Psoas muscle (tissue), 7 donors: ENCODE measurements at regions not wholly inside any gene's neighbourhood (a gene's known extent, or its start where the extent isn't known, plus 50 kb on each side); places are given as distances from the start of the nearest gene placed in this dataset.

Experiments used
- ATAC-seq, 4 donors: fragments of 200-7000 bp; cut with Tn5 transposase; one replicate each; pipeline ENCODE4 v1.9.1; 2020; ENCODE audit warnings: moderate library complexity in 3 of 4, mild to moderate bottlenecking in 2 of 4
- DNase-seq, 2 donors: peaks; one replicate each; pipeline ENCODE4 v3.0.0-alpha.2; 2020
- H3K27ac ChIP-seq: fragments of 200-600 bp; one replicate; pipeline ENCODE4 v1.8.0; 2022
- H3K27me3 ChIP-seq, 3 donors: fragments of 200-600 bp in 1 of 3; one replicate each; pipeline versions ENCODE4 v1.6.1 to v1.8.0; 2013 to 2022; ENCODE audit warnings: low read length in 2 of 3, mild to moderate bottlenecking in 2 of 3, moderate library complexity in 1 of 3; ENCODE audit not compliant: insufficient read depth in 3 of 3
- H3K36me3 ChIP-seq, 2 donors: fragments of 200-600 bp in 1 of 2; one replicate each; pipeline versions ENCODE4 v1.6.1 to v1.8.0; 2013 to 2022; ENCODE audit warnings: low read depth in 1 of 2, mild to moderate bottlenecking in 1 of 2, moderate library complexity in 1 of 2; ENCODE audit not compliant: insufficient read depth in 1 of 2
- H3K4me1 ChIP-seq: fragments of 200-600 bp; one replicate; pipeline ENCODE4 v1.8.0; 2022
- H3K4me3 ChIP-seq: fragments of 200-600 bp; one replicate; pipeline ENCODE4 v1.8.0; 2022; ENCODE audit warnings: mild to moderate bottlenecking
- H3K9me3 ChIP-seq: fragments of 200-600 bp; one replicate; pipeline ENCODE4 v1.8.0; 2022
- WGBS, 3 donors: extraction: QIAGEN DNeasy Blood & Tissue Kit; methylation state at CpG; one replicate each; pipeline versions ENCODE4 v1.1.6 to v1.1.7; 2013; 5-methylcytosine and 5-hydroxymethylcytosine counted together
- intact Hi-C, 2 donors: fragments of 100-400 bp; cut with DNase I; formaldehyde crosslinking; loops; one replicate each; pipeline versions ENCODE4 v1.11.0 to v1.14.2; 2022
- TF ChIP-seq, protein P1 (sequence below): fragments of 200-600 bp; IDR thresholded peaks from one replicate; pipeline ENCODE4 v1.8.0; 2022; ENCODE audit warnings: antibody characterized with exemption
- donor health status: healthy with polysubstance abuse.
- donor health status: DM: no; HTN: no; CAD: no; lungs with moderate emphysema.
- donor health status: Bipolar disorder and iron deficiency.
- donor health status: healthy.
- donor health status: DM: yes; HTN: yes; CAD: no.
- donor health status: DM: no; HTN: no; CAD: no.
- donor health status: DM: yes; HTN: yes; CAD: no.

- no peaks in the 10 kb centered on the region for H3K9me3 ChIP-seq
- ATAC-seq (no peak), DNase-seq (no peak)
- WGBS, 3 donors, result 60 to 69% (median 64%) methylated on average over 18 of the region's 18 CpGs
- intact Hi-C loops, result no loop called here
- H3K27ac ChIP-seq, result no peak overlapping the region
- peaks cover 0 to 18% (median 4%) of the 10 kb centered on the region in 3 donors for H3K27me3 ChIP-seq
- TF ChIP-seq, protein P1, sequence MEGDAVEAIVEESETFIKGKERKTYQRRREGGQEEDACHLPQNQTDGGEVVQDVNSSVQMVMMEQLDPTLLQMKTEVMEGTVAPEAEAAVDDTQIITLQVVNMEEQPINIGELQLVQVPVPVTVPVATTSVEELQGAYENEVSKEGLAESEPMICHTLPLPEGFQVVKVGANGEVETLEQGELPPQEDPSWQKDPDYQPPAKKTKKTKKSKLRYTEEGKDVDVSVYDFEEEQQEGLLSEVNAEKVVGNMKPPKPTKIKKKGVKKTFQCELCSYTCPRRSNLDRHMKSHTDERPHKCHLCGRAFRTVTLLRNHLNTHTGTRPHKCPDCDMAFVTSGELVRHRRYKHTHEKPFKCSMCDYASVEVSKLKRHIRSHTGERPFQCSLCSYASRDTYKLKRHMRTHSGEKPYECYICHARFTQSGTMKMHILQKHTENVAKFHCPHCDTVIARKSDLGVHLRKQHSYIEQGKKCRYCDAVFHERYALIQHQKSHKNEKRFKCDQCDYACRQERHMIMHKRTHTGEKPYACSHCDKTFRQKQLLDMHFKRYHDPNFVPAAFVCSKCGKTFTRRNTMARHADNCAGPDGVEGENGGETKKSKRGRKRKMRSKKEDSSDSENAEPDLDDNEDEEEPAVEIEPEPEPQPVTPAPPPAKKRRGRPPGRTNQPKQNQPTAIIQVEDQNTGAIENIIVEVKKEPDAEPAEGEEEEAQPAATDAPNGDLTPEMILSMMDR, result no peak
- H3K4me3 ChIP-seq, result no peak overlapping the region
- H3K36me3 ChIP-seq, result no peaks in the 10 kb centered on the region
- H3K4me1 ChIP-seq, result no peaks in the 10 kb centered on the region
These were observed 490.9 kb downstream of the NPHP4 start for GRCh38 chr1:5501206-5501930.

DNA sequence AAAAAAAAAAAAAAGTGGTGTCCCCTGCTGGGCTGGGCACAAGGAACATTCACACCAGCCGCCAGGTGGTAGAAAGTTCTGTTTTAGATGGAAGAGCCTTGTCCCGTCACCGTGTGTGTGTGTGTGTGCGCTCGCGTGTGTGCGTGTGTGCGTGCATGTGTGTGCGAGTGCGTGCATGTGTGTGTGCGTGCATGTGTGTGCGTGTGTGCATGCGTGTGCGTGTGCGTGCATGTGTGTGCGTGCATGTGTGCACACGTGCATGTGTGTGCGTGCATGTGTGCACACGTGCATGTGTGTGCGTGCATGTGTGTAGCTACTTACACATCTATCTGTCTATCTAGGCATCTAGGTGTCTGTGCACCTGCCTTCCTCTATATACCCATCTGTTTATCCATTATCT, 491.7 kb downstream of the NPHP4 start:
- intact Hi-C loops, result no loop called here
- DNase-seq, result no peak
- H3K4me3 ChIP-seq, result no peak overlapping the region
- no peaks in the 10 kb centered on the region for H3K36me3 ChIP-seq
- WGBS, 3 donors, result 91 to 96% (median 95%) methylated on average over 20 of the region's 20 CpGs
- no peaks in the 10 kb centered on the region for H3K9me3 ChIP-seq
- TF ChIP-seq, protein P1, result no peak
- no peaks in the 10 kb centered on the region for H3K4me1 ChIP-seq
- no peak for ATAC-seq
- H3K27me3 ChIP-seq, result peaks cover 0 to 21% (median 4%) of the 10 kb centered on the region in 3 donors
- H3K27ac ChIP-seq, result no peak overlapping the region

DNA sequence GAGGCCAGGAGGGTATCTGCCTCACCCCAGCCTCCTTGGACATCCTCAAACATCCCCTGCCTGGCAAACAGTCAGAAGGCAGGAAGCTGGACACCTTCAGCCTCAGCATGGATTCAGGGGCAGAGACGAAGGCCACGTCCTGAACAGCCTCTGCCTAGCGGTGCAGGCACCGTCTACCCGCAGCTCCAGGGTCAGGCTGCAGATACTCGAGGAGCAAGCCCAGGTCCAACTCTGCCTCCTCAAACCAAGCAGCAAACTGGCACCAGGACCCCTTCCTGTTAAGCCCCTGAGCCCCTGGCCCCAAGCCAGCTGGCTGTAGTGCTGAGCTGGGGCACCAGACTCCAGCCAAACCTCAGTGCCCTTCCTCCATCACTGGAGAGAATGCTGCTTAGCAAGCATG, 494.7 kb downstream of the NPHP4 start:
- Histone ChIP-seq H3K9me3 (no peaks in the 10 kb centered on the region), H3K27me3 (peaks cover 0 to 16% (median 4%) of the 10 kb centered on the region in 3 donors), H3K27ac (no peak overlapping the region), H3K4me1 (no peaks in the 10 kb centered on the region), H3K36me3 (no peaks in the 10 kb centered on the region), H3K4me3 (no peak overlapping the region)
- intact Hi-C loops, result no loop called here
- TF ChIP-seq, protein P1, result no peak
- WGBS, 3 donors, result 47 to 67% (median 53%) methylated on average over 6 of the region's 6 CpGs
- DNase-seq, result no peak
- no peak for ATAC-seq

- Histone ChIP-seq H3K36me3 (no peaks in the 10 kb centered on the region), H3K27me3 (peaks cover 0 to 16% (median 4%) of the 10 kb centered on the region in 3 donors), H3K27ac (no peak overlapping the region), H3K4me1 (no peaks in the 10 kb centered on the region), H3K9me3 (no peaks in the 10 kb centered on the region), H3K4me3 (no peak overlapping the region)
- DNase-seq, result no peak
- WGBS, 3 donors, result 70 to 73% (median 71%) methylated on average over 16 of the region's 16 CpGs
- TF ChIP-seq, protein P1, result no peak
- ATAC-seq, result peak in 1 of 4 donors; percentile 27
- intact Hi-C loops, result no loop called here
These were observed 496.4 kb downstream of the NPHP4 start for GRCh38 chr1:5495596-5496410.
